ENCODE measurements at regions not wholly inside any gene's neighbourhood (a gene's known extent, or its start where the extent isn't known, plus 50 kb on each side); places are given as distances from the start of the nearest gene placed in this dataset.

DNA sequence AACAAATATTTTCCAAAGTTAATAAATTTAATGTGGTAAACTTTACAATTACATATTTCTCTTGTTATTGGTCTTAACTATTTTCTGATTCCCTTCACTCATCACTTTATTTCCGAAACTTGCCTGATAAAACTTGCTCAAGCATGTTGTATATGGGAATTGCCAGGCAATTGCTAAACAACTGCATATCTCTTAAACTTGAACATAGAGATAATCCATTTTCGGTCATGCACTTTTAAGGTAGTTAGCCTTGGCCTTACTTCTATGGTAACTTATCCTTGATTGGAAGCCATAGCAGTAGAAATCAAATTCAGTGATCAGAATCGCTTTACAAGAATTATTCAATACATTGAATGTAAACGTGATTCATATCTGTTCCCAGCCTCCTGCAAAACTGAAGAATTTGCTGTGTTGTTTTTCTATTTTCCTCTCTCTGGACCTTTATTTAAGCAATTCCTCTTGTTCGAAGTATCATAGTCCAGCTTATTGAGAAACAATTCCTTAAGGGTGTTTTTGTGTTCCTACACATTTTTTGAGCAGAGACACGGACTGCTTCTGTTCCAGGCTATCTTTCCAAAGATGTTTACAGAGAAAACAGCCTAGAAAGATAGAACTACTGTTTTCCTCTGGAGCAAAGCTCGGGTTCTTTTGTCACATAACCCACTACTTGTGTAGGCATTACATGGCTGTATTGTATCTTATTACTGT, 674.3 kb downstream of the IRS1 start:
- in situ Hi-C loops (cut with MboI; ENCODE audit: low sequenced_read_pairs): no loop called here
- H3K4me3 ChIP-seq: no peak overlapping the region
- no peaks in the 10 kb centered on the region for H3K9me3 ChIP-seq
- DNase-seq (ENCODE audit: low spot score in 2 of 2): no peak
- H3K36me3 ChIP-seq (replicated peaks): no peaks in the 10 kb centered on the region
- H3K27me3 ChIP-seq (ENCODE audit: low read depth): no peaks in the 10 kb centered on the region; the same call in 1 of the 2 replicates
- H3K4me1 ChIP-seq: no peaks in the 10 kb centered on the region

- in situ Hi-C loops (cut with MboI; ENCODE audit: low sequenced_read_pairs): no loop called here
- H3K36me3 ChIP-seq (replicated peaks): no peaks in the 10 kb centered on the region
- no peak for DNase-seq (ENCODE audit: low spot score in 2 of 2)
Measured at GRCh38 chr2:226124548-226125011, 675.0 kb downstream of the IRS1 start.

GRCh38 chr2:226123300-226123699, 676.3 kb downstream of the IRS1 start:
- no peaks in the 10 kb centered on the region for H3K36me3 ChIP-seq (replicated peaks)
- in situ Hi-C loops (cut with MboI; ENCODE audit: low sequenced_read_pairs): no loop called here
- no peaks in the 10 kb centered on the region for H3K9me3 ChIP-seq
- no peak overlapping the region for H3K4me3 ChIP-seq
- no peaks in the 10 kb centered on the region; the same call in 1 of the 2 replicates for H3K27me3 ChIP-seq (ENCODE audit: low read depth)
- DNase-seq (ENCODE audit: low spot score in 2 of 2): no peak
- H3K4me1 ChIP-seq: no peaks in the 10 kb centered on the region

More at GRCh38 chr2:226124548-226125011, 675.0 kb downstream of the IRS1 start:
- Histone ChIP-seq H3K9me3 (no peaks in the 10 kb centered on the region), H3K4me1 (no peaks in the 10 kb centered on the region), H3K27me3 (ENCODE audit: low read depth) (no peaks in the 10 kb centered on the region; the same call in 1 of the 2 replicates), H3K4me3 (no peak overlapping the region)

GRCh38 chr2:226122041-226122440, 677.6 kb downstream of the IRS1 start:
- no peaks in the 10 kb centered on the region for H3K9me3 ChIP-seq
- no peaks in the 10 kb centered on the region for H3K36me3 ChIP-seq (replicated peaks)
- no peaks in the 10 kb centered on the region for H3K4me1 ChIP-seq
- in situ Hi-C loops (cut with MboI; ENCODE audit: low sequenced_read_pairs): no loop called here
- no peak for DNase-seq (ENCODE audit: low spot score in 2 of 2)
- no peak overlapping the region for H3K4me3 ChIP-seq
- no peaks in the 10 kb centered on the region; the same call in 1 of the 2 replicates for H3K27me3 ChIP-seq (ENCODE audit: low read depth)

- H3K27me3 ChIP-seq (ENCODE audit: low read depth): no peaks in the 10 kb centered on the region; the same call in 1 of the 2 replicates
- H3K4me1 ChIP-seq: no peaks in the 10 kb centered on the region
- in situ Hi-C loops (cut with MboI; ENCODE audit: low sequenced_read_pairs): no loop called here
- H3K9me3 ChIP-seq: no peaks in the 10 kb centered on the region
- no peak overlapping the region for H3K4me3 ChIP-seq
- no peak for DNase-seq (ENCODE audit: low spot score in 2 of 2)
- no peaks in the 10 kb centered on the region for H3K36me3 ChIP-seq (replicated peaks)
Measured at GRCh38 chr2:226121046-226121738, 678.4 kb downstream of the IRS1 start.

GRCh38 chr2:226118471-226119429, 680.9 kb downstream of the IRS1 start:
- 0 out of 2 replicates have a peak, but pooled peaks cover 5% of the 10 kb centered on the region for H3K4me1 ChIP-seq
- H3K9me3 ChIP-seq: no peaks in the 10 kb centered on the region
- no peaks in the 10 kb centered on the region; the same call in 1 of the 2 replicates for H3K27me3 ChIP-seq (ENCODE audit: low read depth)
- no peak overlapping the region for H3K4me3 ChIP-seq
- in situ Hi-C loops (cut with MboI; ENCODE audit: low sequenced_read_pairs): no loop called here
- DNase-seq (ENCODE audit: low spot score in 2 of 2): no peak
- no peaks in the 10 kb centered on the region for H3K36me3 ChIP-seq (replicated peaks)

GRCh38 chr2:226117510-226118065, 682.0 kb downstream of the IRS1 start:
- in situ Hi-C loops (cut with MboI; ENCODE audit: low sequenced_read_pairs): no loop called here
- Histone ChIP-seq H3K4me3 (no peak overlapping the region), H3K4me1 (0 out of 2 replicates have a peak, but pooled peaks cover 5% of the 10 kb centered on the region), H3K9me3 (no peaks in the 10 kb centered on the region), H3K36me3 (replicated peaks) (no peaks in the 10 kb centered on the region), H3K27me3 (ENCODE audit: low read depth) (no peaks in the 10 kb centered on the region; the same call in 1 of the 2 replicates)
- DNase-seq (ENCODE audit: low spot score in 2 of 2): no peak

DNA sequence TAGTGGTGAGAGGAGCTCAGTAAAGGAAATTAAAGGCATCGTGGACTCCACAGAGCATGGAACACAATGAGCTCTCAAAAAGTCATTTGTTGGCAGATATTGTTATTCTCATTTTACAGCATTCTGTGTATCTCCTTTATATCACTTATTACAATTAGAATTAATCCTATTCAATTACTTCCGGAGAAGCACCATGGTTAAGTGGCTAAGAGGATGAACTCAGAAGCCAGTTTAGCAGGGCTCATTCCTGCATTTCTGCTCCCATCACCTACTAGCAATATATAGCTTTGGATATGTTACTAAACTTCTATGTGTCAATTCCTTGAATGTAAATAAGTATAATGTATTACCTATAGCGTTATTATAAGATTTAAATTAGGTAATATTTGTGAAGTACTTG, 683.3 kb downstream of the IRS1 start:
- H3K36me3 ChIP-seq (replicated peaks): no peaks in the 10 kb centered on the region
- in situ Hi-C loops (cut with MboI; ENCODE audit: low sequenced_read_pairs): no loop called here
- H3K27me3 ChIP-seq (ENCODE audit: low read depth): no peaks in the 10 kb centered on the region; the same call in 1 of the 2 replicates
- DNase-seq (ENCODE audit: low spot score in 2 of 2): no peak
- no peaks in the 10 kb centered on the region for H3K9me3 ChIP-seq
- H3K4me1 ChIP-seq: 0 out of 2 replicates have a peak, but pooled peaks cover 5% of the 10 kb centered on the region
- H3K4me3 ChIP-seq: no peak overlapping the region

DNA sequence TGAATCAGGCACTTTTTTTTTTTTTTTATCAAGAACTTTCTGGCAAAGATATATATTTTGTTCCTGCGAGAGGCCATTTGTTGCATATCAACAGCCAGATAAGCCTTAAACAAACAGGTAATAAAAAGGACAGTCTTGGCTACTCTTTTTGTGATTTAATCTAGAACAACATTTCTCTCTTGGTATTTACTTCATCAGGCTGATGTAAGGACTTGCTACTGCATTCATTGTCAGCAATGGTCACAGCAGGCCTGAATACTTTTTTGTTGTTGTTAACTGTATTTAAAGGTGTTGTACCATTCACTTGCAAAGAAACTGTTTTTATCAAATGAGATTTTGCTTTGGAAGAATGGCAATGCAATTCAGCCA, 683.8 kb downstream of the IRS1 start:
- DNase-seq (ENCODE audit: low spot score in 2 of 2): no peak
- no peak overlapping the region for H3K4me3 ChIP-seq
- in situ Hi-C loops (cut with MboI; ENCODE audit: low sequenced_read_pairs): no loop called here
- H3K27me3 ChIP-seq (ENCODE audit: low read depth): no peaks in the 10 kb centered on the region; the same call in 1 of the 2 replicates
- no peaks in the 10 kb centered on the region for H3K9me3 ChIP-seq
- H3K4me1 ChIP-seq: 0 out of 2 replicates have a peak, but pooled peaks cover 5% of the 10 kb centered on the region
- no peaks in the 10 kb centered on the region for H3K36me3 ChIP-seq (replicated peaks)

GRCh38 chr2:226115102-226115831, 684.4 kb downstream of the IRS1 start:
- H3K9me3 ChIP-seq: no peaks in the 10 kb centered on the region
- no peak for DNase-seq (ENCODE audit: low spot score in 2 of 2)

DNA sequence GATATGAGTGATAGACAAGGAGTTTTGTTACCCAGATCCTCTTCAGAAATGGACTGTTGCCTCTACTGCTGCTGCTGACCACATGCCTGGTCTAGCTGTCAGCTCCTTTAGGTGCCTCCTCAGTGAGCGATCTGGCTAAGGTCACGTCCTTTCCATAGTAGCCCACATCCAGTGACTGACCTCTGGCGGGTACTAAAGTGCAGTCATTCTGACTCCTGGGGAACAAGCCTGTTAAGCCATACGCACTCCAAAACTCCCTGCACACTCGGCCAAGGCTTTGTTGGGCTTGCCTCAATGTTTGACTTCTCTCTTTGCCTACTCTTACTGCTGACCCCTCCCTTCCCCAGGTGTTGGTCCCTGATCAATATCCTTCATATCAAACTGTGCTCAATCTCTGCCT, 685.2 kb downstream of the IRS1 start:
- Histone ChIP-seq H3K4me3 (no peak overlapping the region), H3K27me3 (ENCODE audit: low read depth) (no peaks in the 10 kb centered on the region), H3K9me3 (no peaks in the 10 kb centered on the region), H3K36me3 (replicated peaks) (no peaks in the 10 kb centered on the region), H3K4me1 (0 out of 2 replicates have a peak, but pooled peaks cover 5% of the 10 kb centered on the region)
- no peak for DNase-seq (ENCODE audit: low spot score in 2 of 2)
- in situ Hi-C loops (cut with MboI; ENCODE audit: low sequenced_read_pairs): no loop called here

More at GRCh38 chr2:226115102-226115831, 684.4 kb downstream of the IRS1 start:
- Histone ChIP-seq H3K36me3 (replicated peaks) (no peaks in the 10 kb centered on the region), H3K4me3 (no peak overlapping the region), H3K4me1 (0 out of 2 replicates have a peak, but pooled peaks cover 5% of the 10 kb centered on the region), H3K27me3 (ENCODE audit: low read depth) (no peaks in the 10 kb centered on the region)
- in situ Hi-C loops (cut with MboI; ENCODE audit: low sequenced_read_pairs): no loop called here

GRCh38 chr2:226098861-226099745, 699.6 kb downstream of the NYAP2 start:
- in situ Hi-C loops (cut with MboI; ENCODE audit: low sequenced_read_pairs): no loop called here
- no peak overlapping the region for H3K4me3 ChIP-seq
- no peaks in the 10 kb centered on the region for H3K27me3 ChIP-seq (ENCODE audit: low read depth)
- H3K4me1 ChIP-seq: 0 out of 2 replicates have a peak, but pooled peaks cover 3% of the 10 kb centered on the region
- H3K9me3 ChIP-seq: no peaks in the 10 kb centered on the region
- no peaks in the 10 kb centered on the region for H3K36me3 ChIP-seq (replicated peaks)
- DNase-seq (ENCODE audit: low spot score in 2 of 2): no peak

Data from HAP-1 (cell line).